ENCODE measurements at regions not wholly inside any gene's neighbourhood (a gene's known extent, or its start where the extent isn't known, plus 50 kb on each side); places are given as distances from the start of the nearest gene placed in this dataset.

DNA sequence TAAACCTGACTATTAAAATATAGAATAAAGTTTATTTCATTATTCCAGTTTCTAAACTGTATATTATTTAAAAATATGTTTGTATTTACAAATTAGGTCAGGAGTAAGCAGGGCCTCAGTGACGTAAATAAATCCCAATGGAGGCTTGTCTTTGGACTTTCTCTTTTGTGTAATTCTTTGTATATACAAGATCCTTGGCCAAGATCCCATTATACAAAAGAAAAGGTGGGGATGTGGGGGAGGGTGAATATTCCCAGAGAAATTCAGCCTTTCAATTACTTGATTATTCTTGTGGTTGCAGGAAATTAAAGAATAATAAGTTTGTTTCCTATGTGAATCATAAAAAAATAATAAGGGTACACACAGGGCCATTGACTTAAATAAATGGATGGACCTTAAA lies 178.7 kb upstream of the PRPS1L1 start:
- Mint-ChIP-seq H3K9me3 (ENCODE audit: unreplicated experiment) (no peaks in the 10 kb centered on the region), H3K4me1 (ENCODE audit: low read depth, unreplicated experiment) (no peaks in the 10 kb centered on the region), H3K27ac (ENCODE audit: unreplicated experiment) (no peak overlapping the region), H3K4me3 (ENCODE audit: unreplicated experiment) (no peak overlapping the region), H3K36me3 (ENCODE audit: low read depth, unreplicated experiment) (no peaks in the 10 kb centered on the region), H3K27me3 (ENCODE audit: low read depth, unreplicated experiment) (no peaks in the 10 kb centered on the region)
- Histone ChIP-seq H3K9me3 (ENCODE audit: insufficient read depth, low read depth, low read length) (no peaks in the 10 kb centered on the region), H3K27ac (ENCODE audit: low read depth, low read length) (no peak overlapping the region), H2AFZ (ENCODE audit: low read depth, low read length) (no peak overlapping the region), H3K4me3 (ENCODE audit: insufficient read depth, low read depth, low read length) (no peak overlapping the region), H3K4me1 (ENCODE audit: insufficient read depth, low read length) (no peaks in the 10 kb centered on the region), H3K27me3 (ENCODE audit: insufficient read depth, low read length) (no peaks in the 10 kb centered on the region), H3K79me2 (ENCODE audit: insufficient read depth, low read length) (no peaks in the 10 kb centered on the region), H4K20me1 (ENCODE audit: insufficient read depth, low read length) (no peaks in the 10 kb centered on the region), H3K9ac (ENCODE audit: low read length) (no peak overlapping the region), H3K36me3 (ENCODE audit: insufficient read depth, low read length) (no peaks in the 10 kb centered on the region), H3K4me2 (ENCODE audit: low read length) (no peak overlapping the region)
- FAIRE-seq: no peak
- no peak for DNase-seq (ENCODE audit: low read depth)
- TF ChIP-seq EZH2 (IDR thresholded peaks at IDR 0.05; ENCODE audit: insufficient read depth, low read length): no peak
- TF ChIP-seq, protein P1, sequence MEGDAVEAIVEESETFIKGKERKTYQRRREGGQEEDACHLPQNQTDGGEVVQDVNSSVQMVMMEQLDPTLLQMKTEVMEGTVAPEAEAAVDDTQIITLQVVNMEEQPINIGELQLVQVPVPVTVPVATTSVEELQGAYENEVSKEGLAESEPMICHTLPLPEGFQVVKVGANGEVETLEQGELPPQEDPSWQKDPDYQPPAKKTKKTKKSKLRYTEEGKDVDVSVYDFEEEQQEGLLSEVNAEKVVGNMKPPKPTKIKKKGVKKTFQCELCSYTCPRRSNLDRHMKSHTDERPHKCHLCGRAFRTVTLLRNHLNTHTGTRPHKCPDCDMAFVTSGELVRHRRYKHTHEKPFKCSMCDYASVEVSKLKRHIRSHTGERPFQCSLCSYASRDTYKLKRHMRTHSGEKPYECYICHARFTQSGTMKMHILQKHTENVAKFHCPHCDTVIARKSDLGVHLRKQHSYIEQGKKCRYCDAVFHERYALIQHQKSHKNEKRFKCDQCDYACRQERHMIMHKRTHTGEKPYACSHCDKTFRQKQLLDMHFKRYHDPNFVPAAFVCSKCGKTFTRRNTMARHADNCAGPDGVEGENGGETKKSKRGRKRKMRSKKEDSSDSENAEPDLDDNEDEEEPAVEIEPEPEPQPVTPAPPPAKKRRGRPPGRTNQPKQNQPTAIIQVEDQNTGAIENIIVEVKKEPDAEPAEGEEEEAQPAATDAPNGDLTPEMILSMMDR (IDR thresholded peaks at IDR 0.05; ENCODE audit: insufficient read depth, low read depth, low read length): no peak

DNA sequence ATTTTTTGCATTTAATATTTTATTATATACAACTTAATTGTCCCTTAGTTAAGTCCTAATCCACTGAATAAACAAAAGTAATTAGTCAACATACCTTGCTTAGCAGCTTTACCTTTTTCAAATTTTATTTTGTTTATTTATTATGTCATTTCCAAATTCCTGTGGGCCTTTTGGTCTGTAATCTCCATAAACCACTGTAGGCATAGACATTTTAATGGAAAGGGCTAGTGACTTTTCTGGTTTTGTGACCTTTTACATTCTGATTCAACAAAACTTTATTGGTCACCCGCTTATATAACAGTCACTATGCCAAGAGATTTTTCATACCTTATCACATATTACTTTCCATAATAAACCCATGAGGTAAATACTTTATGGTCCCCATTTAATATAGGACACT lies 181.3 kb upstream of the PRPS1L1 start:
- Histone ChIP-seq H3K36me3 (ENCODE audit: insufficient read depth, low read length) (no peaks in the 10 kb centered on the region), H3K79me2 (ENCODE audit: insufficient read depth, low read length) (no peaks in the 10 kb centered on the region), H3K27ac (ENCODE audit: low read depth, low read length) (no peak overlapping the region), H3K9ac (ENCODE audit: low read length) (no peak overlapping the region), H3K4me1 (ENCODE audit: insufficient read depth, low read length) (no peaks in the 10 kb centered on the region), H4K20me1 (ENCODE audit: insufficient read depth, low read length) (no peaks in the 10 kb centered on the region), H2AFZ (ENCODE audit: low read depth, low read length) (no peak overlapping the region), H3K27me3 (ENCODE audit: insufficient read depth, low read length) (no peaks in the 10 kb centered on the region), H3K9me3 (ENCODE audit: insufficient read depth, low read depth, low read length) (no peaks in the 10 kb centered on the region), H3K4me3 (ENCODE audit: insufficient read depth, low read depth, low read length) (no peak overlapping the region), H3K4me2 (ENCODE audit: low read length) (no peak overlapping the region)
- no peak for TF ChIP-seq EZH2 (IDR thresholded peaks at IDR 0.05; ENCODE audit: insufficient read depth, low read length)
- TF ChIP-seq, protein P1 (IDR thresholded peaks at IDR 0.05; ENCODE audit: insufficient read depth, low read depth, low read length): no peak
- no peak for DNase-seq (ENCODE audit: low read depth)
- Mint-ChIP-seq H3K4me1 (ENCODE audit: low read depth, unreplicated experiment) (no peaks in the 10 kb centered on the region), H3K4me3 (ENCODE audit: unreplicated experiment) (no peak overlapping the region), H3K27ac (ENCODE audit: unreplicated experiment) (no peak overlapping the region), H3K9me3 (ENCODE audit: unreplicated experiment) (no peaks in the 10 kb centered on the region), H3K36me3 (ENCODE audit: low read depth, unreplicated experiment) (no peaks in the 10 kb centered on the region), H3K27me3 (ENCODE audit: low read depth, unreplicated experiment) (no peaks in the 10 kb centered on the region)
- no peak for FAIRE-seq

DNA sequence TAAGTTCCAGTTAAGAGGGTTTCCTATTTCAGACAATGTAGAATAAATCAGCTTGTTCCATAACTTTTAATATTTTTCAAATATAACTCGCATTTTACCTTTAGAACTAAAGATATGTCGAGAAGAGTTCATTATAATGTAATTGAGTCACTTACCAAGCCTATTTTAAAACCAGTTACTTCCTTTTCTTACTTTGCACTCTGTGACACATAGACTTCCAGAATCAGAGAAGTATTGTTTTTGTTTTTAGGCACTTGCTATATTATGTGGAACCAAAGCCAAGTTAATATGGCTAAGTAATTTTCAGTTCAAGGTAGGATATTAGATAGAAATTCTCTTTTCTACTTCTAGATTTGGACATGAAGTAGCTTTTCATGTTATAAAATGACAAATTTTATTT lies 182.7 kb upstream of the PRPS1L1 start:
- Histone ChIP-seq H3K9me3 (ENCODE audit: insufficient read depth, low read depth, low read length) (no peaks in the 10 kb centered on the region), H3K4me3 (ENCODE audit: insufficient read depth, low read depth, low read length) (no peak overlapping the region), H3K79me2 (ENCODE audit: insufficient read depth, low read length) (no peaks in the 10 kb centered on the region), H2AFZ (ENCODE audit: low read depth, low read length) (no peak overlapping the region), H3K27me3 (ENCODE audit: insufficient read depth, low read length) (no peaks in the 10 kb centered on the region), H4K20me1 (ENCODE audit: insufficient read depth, low read length) (no peaks in the 10 kb centered on the region), H3K27ac (ENCODE audit: low read depth, low read length) (no peak overlapping the region), H3K9ac (ENCODE audit: low read length) (no peak overlapping the region), H3K36me3 (ENCODE audit: insufficient read depth, low read length) (no peaks in the 10 kb centered on the region), H3K4me1 (ENCODE audit: insufficient read depth, low read length) (no peaks in the 10 kb centered on the region), H3K4me2 (ENCODE audit: low read length) (no peak overlapping the region)
- Mint-ChIP-seq H3K27ac (ENCODE audit: unreplicated experiment) (no peak overlapping the region), H3K4me3 (ENCODE audit: unreplicated experiment) (no peak overlapping the region), H3K4me1 (ENCODE audit: low read depth, unreplicated experiment) (no peaks in the 10 kb centered on the region), H3K36me3 (ENCODE audit: low read depth, unreplicated experiment) (no peaks in the 10 kb centered on the region), H3K27me3 (ENCODE audit: low read depth, unreplicated experiment) (no peaks in the 10 kb centered on the region), H3K9me3 (ENCODE audit: unreplicated experiment) (no peaks in the 10 kb centered on the region)
- TF ChIP-seq EZH2 (IDR thresholded peaks at IDR 0.05; ENCODE audit: insufficient read depth, low read length): no peak
- TF ChIP-seq, protein P1 (IDR thresholded peaks at IDR 0.05; ENCODE audit: insufficient read depth, low read depth, low read length): no peak
- FAIRE-seq: no peak
- no peak for DNase-seq (ENCODE audit: low read depth)

Measured in astrocyte (in vitro differentiated cells and primary cell).